Vagina (tissue), 2 donors: ENCODE measurements at regions not wholly inside any gene's neighbourhood (a gene's known extent, or its start where the extent isn't known, plus 50 kb on each side); places are given as distances from the start of the nearest gene placed in this dataset.

Experiments used
- DNase-seq, 2 donors: peaks; one replicate each; pipeline ENCODE4 v3.0.0-alpha.2; 2017; ENCODE audit errors: extremely low spot score in 2 of 2
- H3K27ac ChIP-seq: fragments of 200-600 bp; sonication (generic); one replicate; pipeline ENCODE4 v1.5.1; 2019
- H3K27me3 ChIP-seq: fragments of 200-600 bp; sonication (generic); one replicate; pipeline ENCODE4 v1.5.1; 2019
- H3K36me3 ChIP-seq, 2 donors: fragments of 200-600 bp; sonication (generic); one replicate each; pipeline ENCODE4 v1.5.1; 2017 to 2019
- H3K4me1 ChIP-seq: fragments of 200-600 bp; sonication (generic); one replicate; pipeline ENCODE4 v1.5.1; 2019
- H3K4me3 ChIP-seq, 2 donors: fragments of 200-600 bp; sonication (generic); 1 replicate in 1 of 2; 2 replicates in 1 of 2; pipeline ENCODE4 v1.5.1; 2016 to 2019
- H3K9me3 ChIP-seq: fragments of 200-600 bp; sonication (generic); one replicate; pipeline ENCODE4 v1.5.1; 2019
- CTCF ChIP-seq, 3 experiments: fragments of 450-650 bp in 2 of 3; fragments of 200-600 bp in 1 of 3; sonication (generic) in 1 of 3; IDR thresholded peaks; one replicate each; pipeline ENCODE4 v1.5.1; 2017 to 2019; ENCODE audit warnings: antibody characterized with exemption in 3 of 3, mild to moderate bottlenecking in 2 of 3, moderate library complexity in 2 of 3
- POLR2A ChIP-seq, 2 donors: fragments of 450-650 bp; IDR thresholded peaks; one replicate each; pipeline ENCODE4 v1.6.1; 2017; ENCODE audit warnings: antibody characterized with exemption in 2 of 2, mild to moderate bottlenecking in 2 of 2, moderate library complexity in 2 of 2
- POLR2AphosphoS5 ChIP-seq, 2 donors: sonication (generic); formaldehyde crosslinking; IDR thresholded peaks; one replicate each; pipeline ENCODE4 v1.9.0; 2017; ENCODE audit warnings: antibody characterized with exemption in 2 of 2, mild to moderate bottlenecking in 2 of 2, low read depth in 1 of 2; ENCODE audit not compliant: insufficient read depth in 1 of 2
- intact Hi-C: fragments of 100-400 bp; cut with DNase I; formaldehyde crosslinking; loops from one replicate; pipeline ENCODE4 v1.15.1; 2023

DNA sequence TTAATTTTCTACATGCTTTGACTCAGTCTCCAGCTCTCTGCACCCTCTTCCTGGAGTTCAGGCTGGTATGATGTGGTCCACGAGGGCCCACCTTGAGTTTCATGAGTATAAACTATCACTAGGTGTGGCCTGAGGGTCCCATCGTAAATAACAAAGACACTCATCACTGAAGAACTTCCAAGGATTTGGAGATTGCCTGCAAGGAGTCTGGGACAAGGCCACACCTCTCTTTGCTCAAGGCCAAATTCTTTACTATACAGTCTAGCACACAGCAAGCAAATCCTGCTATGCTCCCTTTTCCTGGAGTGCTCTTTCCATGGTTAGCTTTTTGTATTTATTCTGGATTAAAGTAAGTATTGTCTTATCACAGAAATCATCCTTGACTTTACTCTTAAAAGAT, 271.9 kb downstream of the SLC16A7 start:
- Histone ChIP-seq H3K36me3 (no peaks in the 10 kb centered on the region), H3K27ac (no peak overlapping the region), H3K9me3 (no peaks in the 10 kb centered on the region), H3K27me3 (no peaks in the 10 kb centered on the region), H3K4me3 (no peak overlapping the region), H3K4me1 (no peaks in the 10 kb centered on the region)
- DNase-seq: no peak
- intact Hi-C loops: no loop called here
- no peak for TF ChIP-seq CTCF (IDR thresholded peaks at IDR 0.05)
- TF ChIP-seq POLR2AphosphoS5 (IDR thresholded peaks at IDR 0.05; ENCODE audit: insufficient read depth in 1 of 2, low read depth in 1 of 2): no peak
- no peak for TF ChIP-seq POLR2A (IDR thresholded peaks at IDR 0.05)

DNA sequence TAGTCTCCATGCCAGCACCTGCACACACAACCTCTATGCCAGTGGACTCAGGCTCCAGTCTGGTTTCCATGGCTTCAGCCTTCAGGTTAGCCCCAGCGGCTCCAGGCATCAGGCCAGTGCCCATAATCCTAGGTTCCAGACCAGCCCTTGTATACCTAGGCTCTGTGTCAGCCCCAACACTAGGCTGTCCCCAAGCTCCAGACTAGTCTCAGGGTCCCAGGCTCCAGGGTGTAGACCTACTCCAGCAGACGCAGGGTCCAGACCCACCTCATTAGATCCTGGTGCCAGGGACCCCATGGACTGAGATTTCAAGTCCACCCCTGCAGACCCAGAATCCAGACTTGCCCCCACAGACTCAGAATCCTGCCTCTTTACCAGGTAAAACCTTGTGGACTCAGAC, 275.9 kb downstream of the SLC16A7 start:
- intact Hi-C loops: no loop called here
- no peak overlapping the region for H3K27ac ChIP-seq

DNA sequence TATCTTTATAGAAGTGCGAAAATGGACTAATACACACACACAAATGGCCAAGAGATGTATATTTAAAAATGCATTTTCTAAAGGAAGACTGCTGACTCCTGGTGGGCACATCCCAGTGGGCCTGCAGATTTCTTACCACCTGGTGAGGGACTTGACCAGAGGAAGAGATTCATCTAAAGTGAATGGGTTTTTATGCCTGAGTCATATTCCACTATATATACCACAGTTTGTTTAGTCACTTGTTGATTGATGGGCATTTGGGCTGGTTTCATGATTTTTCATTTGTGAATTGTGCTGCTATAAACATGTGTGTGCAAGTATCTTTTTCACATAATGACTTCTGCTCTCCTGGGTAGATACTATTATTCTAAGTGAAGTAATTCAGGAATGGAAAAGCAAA, 277.3 kb downstream of the SLC16A7 start:
- H3K36me3 ChIP-seq: no peaks in the 10 kb centered on the region
- no peaks in the 10 kb centered on the region for H3K4me1 ChIP-seq
- H3K27ac ChIP-seq: no peak overlapping the region
- H3K4me3 ChIP-seq: no peak overlapping the region
- no peaks in the 10 kb centered on the region for H3K27me3 ChIP-seq
- no peaks in the 10 kb centered on the region for H3K9me3 ChIP-seq
- no peak for DNase-seq
- intact Hi-C loops: no loop called here
- TF ChIP-seq CTCF (IDR thresholded peaks at IDR 0.05) (no peak), POLR2A (IDR thresholded peaks at IDR 0.05) (no peak), POLR2AphosphoS5 (IDR thresholded peaks at IDR 0.05; ENCODE audit: insufficient read depth in 1 of 2, low read depth in 1 of 2) (no peak)

More for the DNA sequence above, 275.9 kb downstream of the SLC16A7 start:
- Histone ChIP-seq H3K27me3 (no peaks in the 10 kb centered on the region), H3K9me3 (no peaks in the 10 kb centered on the region), H3K4me1 (no peaks in the 10 kb centered on the region), H3K36me3 (no peaks in the 10 kb centered on the region), H3K4me3 (no peak overlapping the region)
- TF ChIP-seq POLR2A (IDR thresholded peaks at IDR 0.05) (no peak), CTCF (IDR thresholded peaks at IDR 0.05) (no peak), POLR2AphosphoS5 (IDR thresholded peaks at IDR 0.05; ENCODE audit: insufficient read depth in 1 of 2, low read depth in 1 of 2) (no peak)
- DNase-seq: no peak

DNA sequence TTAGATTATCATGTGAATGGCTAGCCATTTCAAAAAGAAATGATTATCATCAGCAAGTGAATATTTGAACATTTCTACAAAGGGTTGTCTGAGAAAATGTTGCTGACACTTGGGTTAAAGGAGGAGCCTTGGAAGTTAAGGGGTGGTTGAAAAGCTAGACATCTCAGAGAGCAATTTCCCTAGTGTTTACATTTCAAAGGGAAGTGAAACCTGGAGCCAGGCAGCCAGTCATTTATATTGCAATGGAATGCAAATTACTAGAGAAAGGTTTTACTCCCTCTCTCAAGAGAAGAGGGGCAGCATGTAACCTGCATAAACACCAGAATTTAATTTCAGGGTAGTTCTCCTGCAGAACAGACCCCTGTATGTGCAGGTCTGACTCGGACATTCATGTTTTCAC, 279.0 kb downstream of the SLC16A7 start:
- H3K36me3 ChIP-seq: no peaks in the 10 kb centered on the region
- no peak overlapping the region for H3K27ac ChIP-seq
- no peaks in the 10 kb centered on the region for H3K9me3 ChIP-seq
- no peak overlapping the region for H3K4me3 ChIP-seq
- TF ChIP-seq POLR2AphosphoS5 (IDR thresholded peaks at IDR 0.05; ENCODE audit: insufficient read depth in 1 of 2, low read depth in 1 of 2): no peak
- no peak for TF ChIP-seq CTCF (IDR thresholded peaks at IDR 0.05)
- no peak for TF ChIP-seq POLR2A (IDR thresholded peaks at IDR 0.05)
- no peaks in the 10 kb centered on the region for H3K4me1 ChIP-seq
- DNase-seq: no peak
- H3K27me3 ChIP-seq: no peaks in the 10 kb centered on the region
- intact Hi-C loops: no loop called here

DNA sequence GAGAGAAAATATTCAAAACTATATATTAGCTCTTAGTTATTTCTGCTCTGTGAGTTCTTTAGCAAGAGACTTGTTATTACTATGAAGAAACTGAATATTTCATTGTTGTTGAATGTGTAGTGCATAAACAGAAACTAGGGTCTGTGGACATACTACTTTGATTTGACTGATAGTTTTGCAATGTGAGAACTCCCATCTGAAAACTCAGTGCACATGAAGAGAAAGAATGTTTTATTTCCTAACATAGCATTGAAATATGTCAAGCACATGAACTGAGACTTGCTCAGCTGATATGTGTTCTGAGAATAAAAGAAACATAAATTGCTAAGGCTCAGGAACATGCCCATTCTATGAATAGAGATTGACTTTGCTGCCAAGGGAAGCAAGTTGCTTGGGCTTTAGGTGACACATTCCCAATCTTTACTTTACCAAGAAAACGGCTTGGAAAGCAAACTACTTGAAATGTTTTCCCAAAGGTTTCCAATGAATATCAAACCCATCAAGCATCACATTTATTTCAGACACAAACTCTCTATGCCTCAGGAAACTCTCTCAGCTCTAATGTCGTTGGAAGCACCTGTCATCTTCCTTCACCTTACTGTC, 290.4 kb downstream of the SLC16A7 start:
- no peaks in the 10 kb centered on the region for H3K4me1 ChIP-seq
- DNase-seq: no peak

More for the DNA sequence above, 290.4 kb downstream of the SLC16A7 start:
- no peaks in the 10 kb centered on the region for H3K27me3 ChIP-seq
- H3K27ac ChIP-seq: no peak overlapping the region
- no peaks in the 10 kb centered on the region for H3K36me3 ChIP-seq
- intact Hi-C loops: no loop called here
- no peak for TF ChIP-seq POLR2AphosphoS5 (IDR thresholded peaks at IDR 0.05; ENCODE audit: insufficient read depth in 1 of 2, low read depth in 1 of 2)
- no peak for TF ChIP-seq POLR2A (IDR thresholded peaks at IDR 0.05)
- TF ChIP-seq CTCF (IDR thresholded peaks at IDR 0.05): no peak
- H3K4me3 ChIP-seq: no peak overlapping the region
- no peaks in the 10 kb centered on the region for H3K9me3 ChIP-seq
